Parathyroid adenoma (tissue), 2 donors: ENCODE measurements at regions not wholly inside any gene's neighbourhood (a gene's known extent, or its start where the extent isn't known, plus 50 kb on each side); places are given as distances from the start of the nearest gene placed in this dataset.

Experiments
- H2AFZ ChIP-seq: fragments of 300-600 bp; sonication (generic); one replicate; pipeline ENCODE4 v1.7.0; 2017; ENCODE audit warnings: antibody characterized with exemption, mild to moderate bottlenecking
- H3K27ac ChIP-seq: fragments of 300-600 bp; sonication (generic); one replicate; pipeline ENCODE4 v1.7.0; 2017
- H3K27me3 ChIP-seq: fragments of 300-600 bp; sonication (generic); one replicate; pipeline ENCODE4 v1.7.0; 2017; ENCODE audit warnings: low read length; ENCODE audit not compliant: control insufficient read depth, insufficient read depth
- H3K36me3 ChIP-seq: fragments of 300-600 bp; sonication (generic); one replicate; pipeline ENCODE4 v1.7.0; 2017; ENCODE audit warnings: low read length; ENCODE audit not compliant: control insufficient read depth, insufficient read depth
- H3K4me1 ChIP-seq: fragments of 300-600 bp; sonication (generic); one replicate; pipeline ENCODE4 v1.7.0; 2017; ENCODE audit warnings: control low read depth
- H3K4me2 ChIP-seq: fragments of 300-600 bp; sonication (generic); one replicate; pipeline ENCODE4 v1.7.0; 2017; ENCODE audit warnings: low read length
- H3K4me3 ChIP-seq: fragments of 300-600 bp; sonication (generic); one replicate; pipeline ENCODE4 v1.7.0; 2017; ENCODE audit warnings: low read depth, low read length
- H3K79me2 ChIP-seq: fragments of 300-600 bp; sonication (generic); one replicate; pipeline ENCODE4 v1.7.0; 2017; ENCODE audit warnings: control low read depth
- H3K9ac ChIP-seq: fragments of 300-600 bp; sonication (generic); one replicate; pipeline ENCODE4 v1.7.0; 2017; ENCODE audit warnings: mild to moderate bottlenecking
- H3K9me3 ChIP-seq: fragments of 300-600 bp; sonication (generic); one replicate; pipeline ENCODE4 v1.7.0; 2017; ENCODE audit warnings: low read length; ENCODE audit not compliant: control insufficient read depth
- CTCF ChIP-seq: fragments of 300-600 bp; sonication (generic); IDR thresholded peaks from one replicate; pipeline ENCODE4 v1.7.0; 2017; ENCODE audit warnings: antibody characterized with exemption, mild to moderate bottlenecking
- donor health status: primary hyperparathyroidism.

- Histone ChIP-seq H3K4me1 (no peaks in the 10 kb centered on the region), H3K4me3 (no peak overlapping the region), H3K9me3 (no peaks in the 10 kb centered on the region), H3K9ac (no peak overlapping the region), H3K79me2 (no peaks in the 10 kb centered on the region), H3K27ac (no peak overlapping the region), H3K4me2 (no peak overlapping the region), H2AFZ (no peak overlapping the region), H3K36me3 (no peaks in the 10 kb centered on the region), H3K27me3 (no peaks in the 10 kb centered on the region)
- peak; percentile 74 for TF ChIP-seq CTCF
Observed at GRCh38 chr17:33674685-33675084, 381.6 kb upstream of the ASIC2 start.

GRCh38 chr17:33676444-33676843 lies 383.3 kb upstream of the ASIC2 start:
- Histone ChIP-seq H2AFZ (no peak overlapping the region), H3K27me3 (no peaks in the 10 kb centered on the region), H3K4me3 (no peak overlapping the region), H3K4me2 (no peak overlapping the region), H3K36me3 (no peaks in the 10 kb centered on the region), H3K79me2 (no peaks in the 10 kb centered on the region), H3K9me3 (no peaks in the 10 kb centered on the region), H3K27ac (no peak overlapping the region), H3K4me1 (no peaks in the 10 kb centered on the region), H3K9ac (no peak overlapping the region)
- TF ChIP-seq CTCF, result no peak

DNA sequence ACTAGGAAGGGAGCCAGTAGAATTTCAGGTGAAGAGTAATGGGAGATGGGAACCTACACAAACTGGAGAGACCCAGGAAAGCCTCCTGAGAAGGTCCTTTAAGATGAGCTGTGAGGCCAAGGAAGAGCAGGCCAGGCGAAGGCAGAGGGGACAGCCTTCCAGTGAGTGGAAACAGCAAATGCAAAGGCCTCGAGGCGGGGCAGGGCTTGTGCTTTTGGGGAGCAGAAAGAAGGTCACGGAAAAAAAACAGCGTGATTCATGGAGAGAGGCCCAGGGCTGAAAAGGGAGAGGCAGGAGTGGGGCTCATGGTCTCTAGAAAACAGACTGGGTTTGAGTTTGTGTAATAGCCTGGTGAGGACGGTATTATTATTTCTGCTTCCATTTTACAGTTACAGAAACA lies 386.5 kb upstream of the ASIC2 start:
- no peak overlapping the region for H2AFZ ChIP-seq
- no peak overlapping the region for H3K27ac ChIP-seq
- no peaks in the 10 kb centered on the region for H3K36me3 ChIP-seq
- H3K9me3 ChIP-seq, result no peaks in the 10 kb centered on the region
- no peak for TF ChIP-seq CTCF
- no peaks in the 10 kb centered on the region for H3K27me3 ChIP-seq
- no peak overlapping the region for H3K4me2 ChIP-seq
- no peaks in the 10 kb centered on the region for H3K79me2 ChIP-seq
- no peaks in the 10 kb centered on the region for H3K4me1 ChIP-seq
- H3K4me3 ChIP-seq, result no peak overlapping the region
- no peak overlapping the region for H3K9ac ChIP-seq

GRCh38 chr17:33680472-33680871 lies 387.4 kb upstream of the ASIC2 start:
- no peaks in the 10 kb centered on the region for H3K36me3 ChIP-seq
- no peak overlapping the region for H3K4me2 ChIP-seq
- no peak overlapping the region for H3K27ac ChIP-seq
- no peaks in the 10 kb centered on the region for H3K9me3 ChIP-seq
- no peak overlapping the region for H2AFZ ChIP-seq
- H3K27me3 ChIP-seq, result no peaks in the 10 kb centered on the region
- H3K4me1 ChIP-seq, result no peaks in the 10 kb centered on the region
- H3K79me2 ChIP-seq, result no peaks in the 10 kb centered on the region
- H3K9ac ChIP-seq, result no peak overlapping the region
- TF ChIP-seq CTCF, result no peak
- H3K4me3 ChIP-seq, result no peak overlapping the region

GRCh38 chr17:33682599-33682998 lies 389.5 kb upstream of the ASIC2 start:
- no peaks in the 10 kb centered on the region for H3K4me1 ChIP-seq
- no peak overlapping the region for H3K4me2 ChIP-seq
- no peak overlapping the region for H2AFZ ChIP-seq
- H3K27me3 ChIP-seq, result no peaks in the 10 kb centered on the region
- no peaks in the 10 kb centered on the region for H3K36me3 ChIP-seq
- H3K79me2 ChIP-seq, result no peaks in the 10 kb centered on the region
- no peak for TF ChIP-seq CTCF
- H3K4me3 ChIP-seq, result no peak overlapping the region
- no peak overlapping the region for H3K9ac ChIP-seq
- no peak overlapping the region for H3K27ac ChIP-seq
- no peaks in the 10 kb centered on the region for H3K9me3 ChIP-seq
